ENCODE measurements at regions not wholly inside any gene's neighbourhood (a gene's known extent, or its start where the extent isn't known, plus 50 kb on each side); places are given as distances from the start of the nearest gene placed in this dataset.

DNA sequence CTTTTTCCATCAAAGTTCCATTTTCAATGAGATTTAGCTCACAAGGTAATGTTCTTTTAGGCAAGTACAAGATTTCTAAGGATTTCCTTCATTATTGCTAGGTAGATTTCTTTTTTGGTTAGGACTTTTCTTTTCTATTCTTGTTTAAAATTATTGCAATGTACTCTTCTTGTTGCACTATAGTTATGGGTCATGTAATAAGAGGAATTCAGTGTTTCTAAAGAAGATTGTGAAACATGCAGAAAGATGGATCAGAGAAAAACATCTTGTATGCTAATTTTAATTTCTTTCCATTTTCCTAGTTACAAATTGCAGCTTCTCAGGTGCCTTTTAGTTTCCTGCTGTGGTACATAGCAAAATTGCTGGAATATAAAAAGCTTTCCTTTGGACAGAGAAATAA is 56.1 kb downstream of the BTG1 start:
- DNase-seq (ENCODE audit: insufficient read length, low spot score) (no peak), FAIRE-seq (no peak)
- TF ChIP-seq POLR2A (IDR thresholded peaks at IDR 0.05; ENCODE audit: low read depth, low read length), result no peak

DNA sequence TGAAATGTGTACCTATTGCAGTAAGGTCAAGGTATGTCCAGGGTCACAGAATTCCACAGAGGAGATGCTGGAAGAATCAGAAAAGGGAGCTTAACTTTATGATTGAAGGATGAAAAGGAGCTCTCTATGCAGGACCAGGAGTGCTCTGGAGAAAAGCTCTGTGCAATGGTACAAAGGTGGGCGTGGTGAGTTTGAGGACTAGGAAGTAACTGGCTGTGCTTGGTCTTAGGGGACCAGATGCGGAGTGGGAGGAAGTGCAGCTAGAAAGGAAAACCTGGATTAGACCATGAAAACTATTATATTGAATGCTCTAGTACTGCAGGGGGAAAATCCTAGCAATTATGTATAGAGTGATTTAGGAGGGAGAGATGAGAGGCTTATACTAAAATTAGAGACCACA is 56.8 kb downstream of the BTG1 start:
- FAIRE-seq (no peak), DNase-seq (ENCODE audit: insufficient read length, low spot score) (no peak)
- TF ChIP-seq POLR2A (IDR thresholded peaks at IDR 0.05; ENCODE audit: low read depth, low read length), result no peak

DNA sequence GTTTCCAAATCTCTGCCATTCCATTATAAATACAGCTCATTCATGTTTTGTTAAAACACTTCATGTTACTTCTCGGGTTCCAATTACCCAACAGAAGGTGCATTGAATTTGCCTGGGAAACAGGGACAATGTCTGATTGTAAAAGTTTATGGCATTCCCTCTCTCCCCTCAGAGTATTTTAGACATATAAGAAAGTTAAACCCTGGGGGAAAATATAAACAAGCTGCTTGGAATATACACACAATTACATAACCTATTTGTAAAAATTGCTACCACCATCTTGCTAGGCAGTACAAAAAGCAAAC is 60.0 kb downstream of the BTG1 start:
- TF ChIP-seq POLR2A (IDR thresholded peaks at IDR 0.05; ENCODE audit: low read depth, low read length), result no peak
- DNase-seq (ENCODE audit: insufficient read length, low spot score), result no peak
- FAIRE-seq, result no peak

- no peak for TF ChIP-seq POLR2A (IDR thresholded peaks at IDR 0.05; ENCODE audit: low read depth, low read length)
- FAIRE-seq, result no peak
- no peak for DNase-seq (ENCODE audit: insufficient read length, low spot score)
Observed at GRCh38 chr12:92085040-92085735, 60.5 kb downstream of the BTG1 start.

DNA sequence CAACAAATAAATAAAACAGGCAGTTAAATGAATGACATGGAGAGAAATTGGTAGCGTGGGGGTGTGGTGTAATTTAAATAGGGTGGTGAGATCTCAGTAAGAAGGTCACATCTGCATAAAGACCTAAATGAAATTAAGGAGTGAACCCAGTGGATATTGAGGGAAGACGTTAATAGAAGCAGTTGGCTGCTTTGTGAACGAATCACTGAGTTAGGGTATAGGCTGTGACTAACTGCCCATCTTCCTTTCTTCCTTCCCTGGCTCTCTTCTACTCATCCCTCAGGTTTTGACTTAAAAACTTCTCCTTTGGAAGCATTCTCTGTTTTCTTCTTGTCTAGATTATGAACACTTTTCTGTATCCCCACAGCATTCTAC is 64.7 kb downstream of the BTG1 start:
- DNase-seq (ENCODE audit: insufficient read length, low spot score) (no peak), FAIRE-seq (peak; percentile 65)
- TF ChIP-seq POLR2A (IDR thresholded peaks at IDR 0.05; ENCODE audit: low read depth, low read length), result no peak

- no peak for TF ChIP-seq POLR2A (IDR thresholded peaks at IDR 0.05; ENCODE audit: low read depth, low read length)
- DNase-seq (ENCODE audit: insufficient read length, low spot score), result no peak
- no peak for FAIRE-seq
Observed at GRCh38 chr12:92079054-92079385, 66.6 kb downstream of the BTG1 start.

GRCh38 chr12:92078167-92079053 is 67.2 kb downstream of the BTG1 start:
- FAIRE-seq (peak; percentile 93), DNase-seq (ENCODE audit: insufficient read length, low spot score) (no peak)
- TF ChIP-seq POLR2A (IDR thresholded peaks at IDR 0.05; ENCODE audit: low read depth, low read length), result no peak

DNA sequence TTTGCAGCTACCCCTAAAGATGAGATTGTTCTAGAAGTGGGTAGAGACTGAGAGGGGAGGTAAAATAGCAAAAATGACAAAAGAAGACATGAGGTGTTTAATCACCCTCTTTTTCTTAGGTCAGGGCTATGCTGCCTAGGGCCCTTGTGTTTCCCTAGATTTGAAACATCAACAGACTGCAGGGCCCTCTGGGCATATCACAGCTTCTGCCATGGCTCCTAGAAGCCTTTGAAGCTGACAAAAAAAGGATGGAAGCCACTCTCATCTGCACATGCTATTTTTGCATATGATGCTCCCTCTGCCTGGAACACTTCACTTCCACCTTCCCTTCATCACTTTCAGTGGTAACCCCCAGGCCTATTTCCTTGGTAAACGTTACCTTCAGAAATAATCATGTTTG is 68.1 kb downstream of the BTG1 start:
- no peak for DNase-seq (ENCODE audit: insufficient read length, low spot score)
- no peak for FAIRE-seq
- no peak for TF ChIP-seq POLR2A (IDR thresholded peaks at IDR 0.05; ENCODE audit: low read depth, low read length)

DNA sequence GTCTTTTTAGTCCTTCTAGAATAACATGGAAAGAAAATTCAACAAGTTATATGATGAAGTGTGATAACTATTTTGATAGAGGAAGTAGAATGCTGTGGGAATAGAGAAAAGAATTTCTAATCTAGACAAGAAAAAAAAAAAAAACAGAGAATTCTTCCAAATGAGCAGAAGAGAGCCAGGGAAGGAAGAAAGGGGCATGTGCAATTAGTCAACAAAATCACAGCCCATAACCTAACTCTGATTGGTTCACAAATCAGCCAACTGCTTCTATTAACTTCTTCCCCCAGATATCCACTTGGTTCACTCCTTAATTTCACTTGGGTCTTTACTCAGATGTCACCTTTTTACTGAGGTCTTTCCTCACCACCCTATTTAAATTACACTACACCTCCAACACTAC is 69.5 kb downstream of the BTG1 start:
- DNase-seq (ENCODE audit: insufficient read length, low spot score) (no peak), FAIRE-seq (no peak)
- no peak for TF ChIP-seq POLR2A (IDR thresholded peaks at IDR 0.05; ENCODE audit: low read depth, low read length)

GRCh38 chr12:92075425-92075914 is 70.2 kb downstream of the BTG1 start:
- FAIRE-seq (no peak), DNase-seq (ENCODE audit: insufficient read length, low spot score) (no peak)
- no peak for TF ChIP-seq POLR2A (IDR thresholded peaks at IDR 0.05; ENCODE audit: low read depth, low read length)

DNA sequence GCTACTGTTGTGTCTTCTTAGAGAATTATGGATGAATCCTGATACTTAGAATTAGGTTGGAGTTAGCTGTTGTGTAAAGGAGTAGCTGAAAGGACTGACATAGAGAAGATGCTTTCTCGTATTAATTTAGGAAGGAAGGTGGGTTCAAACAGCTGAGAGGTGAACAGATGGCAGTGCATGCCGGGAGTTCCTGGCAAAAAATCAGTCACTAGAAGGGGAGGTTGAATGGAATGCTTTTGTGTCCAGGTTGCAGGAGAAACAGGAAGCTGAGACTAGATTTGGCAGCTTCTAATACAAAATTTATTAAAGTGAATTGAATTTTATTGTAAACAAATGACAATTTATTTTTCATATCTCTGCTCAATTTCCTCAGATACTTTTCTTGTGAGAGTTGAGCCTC is 70.8 kb downstream of the BTG1 start:
- no peak for TF ChIP-seq POLR2A (IDR thresholded peaks at IDR 0.05; ENCODE audit: low read depth, low read length)
- DNase-seq (ENCODE audit: insufficient read length, low spot score) (no peak), FAIRE-seq (no peak)

DNA sequence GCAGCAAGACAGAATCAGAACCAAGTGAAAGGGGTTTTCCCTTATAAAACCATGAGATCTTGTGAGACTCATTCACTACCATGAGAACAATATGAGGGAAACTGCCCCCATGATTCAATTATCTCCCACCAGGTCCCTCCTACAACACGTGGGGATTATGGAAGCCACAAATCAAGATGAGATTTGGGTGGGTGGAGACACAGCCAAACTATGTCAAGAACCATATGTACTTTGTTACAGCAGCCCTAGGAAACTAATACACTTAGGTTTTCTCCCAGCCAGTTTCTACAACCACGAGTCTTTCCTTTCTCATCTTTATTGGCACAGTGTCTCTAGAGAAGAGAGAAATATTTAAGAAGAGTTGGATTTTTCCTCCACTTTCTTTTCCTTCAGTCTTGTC is 72.6 kb downstream of the BTG1 start:
- no peak for DNase-seq (ENCODE audit: insufficient read length, low spot score)
- TF ChIP-seq POLR2A (IDR thresholded peaks at IDR 0.05; ENCODE audit: low read depth, low read length), result no peak
- no peak for FAIRE-seq

DNA sequence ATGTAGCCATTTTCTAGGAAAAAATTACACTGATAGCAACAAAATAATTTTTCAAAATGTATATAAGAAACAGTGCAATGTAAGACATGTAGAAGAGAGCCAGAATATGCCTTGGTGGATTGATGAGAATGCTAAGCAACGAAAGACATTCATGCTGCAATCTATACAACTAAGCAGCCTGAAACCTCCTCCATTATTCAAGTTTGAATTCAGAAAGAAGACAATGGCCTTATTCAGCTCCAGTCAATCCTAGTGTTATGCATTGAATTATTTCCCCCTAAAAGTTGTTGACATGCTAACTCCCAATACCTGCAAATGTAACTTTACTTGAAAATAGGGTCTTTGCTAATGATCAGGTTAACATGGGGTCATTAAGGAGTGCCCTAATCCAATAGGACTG is 73.5 kb downstream of the BTG1 start:
- DNase-seq (ENCODE audit: insufficient read length, low spot score) (no peak), FAIRE-seq (no peak)
- no peak for TF ChIP-seq POLR2A (IDR thresholded peaks at IDR 0.05; ENCODE audit: low read depth, low read length)

GRCh38 chr12:92070864-92071445 is 74.7 kb downstream of the BTG1 start:
- FAIRE-seq, result no peak
- no peak for TF ChIP-seq POLR2A (IDR thresholded peaks at IDR 0.05; ENCODE audit: low read depth, low read length)
- DNase-seq (ENCODE audit: insufficient read length, low spot score), result no peak

Data from H54 (cell line).